AG04450 (cell line): ENCODE measurements at regions not wholly inside any gene's neighbourhood (a gene's known extent, or its start where the extent isn't known, plus 50 kb on each side); places are given as distances from the start of the nearest gene placed in this dataset.

Experiments used
- CTCF ChIA-PET: fragments of 300-600, 350-600 bp; formaldehyde crosslinking; extraction: SDS; loops from one replicate; lab custom pipeline; 2022; ENCODE audit warnings: antibody characterized with exemption, inconsistent platforms; lab: Charles Lee
- POLR2A ChIA-PET: fragments of 350-600 bp; formaldehyde crosslinking; extraction: SDS; loops from one replicate; lab custom pipeline; 2021; ENCODE audit warnings: antibody characterized with exemption, inconsistent platforms; lab: Yijun Ruan, JAX
- DNase-seq: peaks from one replicate; pipeline ENCODE4 v3.0.0-alpha.2; 2011; ENCODE audit warnings: low read depth, low spot score
- H3K27ac ChIP-seq: one replicate; pipeline ENCODE4 v1.5.1; 2012; ENCODE audit warnings: low read depth, low read length, control low read depth
- H3K27me3 ChIP-seq: one replicate; pipeline ENCODE4 v1.6.0; 2012; ENCODE audit warnings: low read length; ENCODE audit not compliant: control insufficient read depth, insufficient read depth
- H3K4me3 ChIP-seq: 2 replicates; pipeline ENCODE4 v1.5.1; 2011; ENCODE audit warnings: mild to moderate bottlenecking, low read depth, low read length, control low read depth
- H3K9me3 ChIP-seq: 2 replicates; pipeline ENCODE4 v1.5.1; 2012; ENCODE audit warnings: low read length; ENCODE audit not compliant: control insufficient read depth, insufficient read depth
- CTCF ChIP-seq: IDR thresholded peaks from 2 replicates; pipeline ENCODE4 v1.5.1; 2011; ENCODE audit warnings: low read depth, low read length, control low read depth, inconsistent platforms

DNA sequence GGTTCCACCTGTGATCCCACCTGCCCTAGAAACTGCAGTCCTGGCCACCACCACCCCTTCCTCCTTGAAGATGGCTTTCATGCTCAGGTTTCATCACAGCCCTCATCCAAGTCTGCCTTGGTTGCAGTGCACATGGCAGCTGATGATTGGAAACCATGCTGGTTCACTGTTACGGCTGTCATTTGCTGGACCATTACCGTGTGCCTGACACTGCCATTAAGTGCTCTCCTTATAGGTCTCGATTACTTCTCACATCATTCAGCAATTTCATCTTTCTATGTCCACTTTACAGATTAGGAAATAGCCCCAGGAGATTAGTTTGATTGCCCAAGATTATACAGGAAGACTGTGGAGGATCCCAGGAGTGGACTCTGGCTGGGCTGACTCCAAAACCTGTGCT is 123.9 kb downstream of the ICE1 start:
- no peak overlapping the region for H3K4me3 ChIP-seq
- ChIA-PET POLR2A (no interaction called here), CTCF (no interaction called here)
- TF ChIP-seq CTCF, result no peak
- H3K9me3 ChIP-seq, result peaks cover 8% of the 10 kb centered on the region
- H3K27ac ChIP-seq, result no peak overlapping the region
- no peaks in the 10 kb centered on the region for H3K27me3 ChIP-seq
- no peak for DNase-seq

DNA sequence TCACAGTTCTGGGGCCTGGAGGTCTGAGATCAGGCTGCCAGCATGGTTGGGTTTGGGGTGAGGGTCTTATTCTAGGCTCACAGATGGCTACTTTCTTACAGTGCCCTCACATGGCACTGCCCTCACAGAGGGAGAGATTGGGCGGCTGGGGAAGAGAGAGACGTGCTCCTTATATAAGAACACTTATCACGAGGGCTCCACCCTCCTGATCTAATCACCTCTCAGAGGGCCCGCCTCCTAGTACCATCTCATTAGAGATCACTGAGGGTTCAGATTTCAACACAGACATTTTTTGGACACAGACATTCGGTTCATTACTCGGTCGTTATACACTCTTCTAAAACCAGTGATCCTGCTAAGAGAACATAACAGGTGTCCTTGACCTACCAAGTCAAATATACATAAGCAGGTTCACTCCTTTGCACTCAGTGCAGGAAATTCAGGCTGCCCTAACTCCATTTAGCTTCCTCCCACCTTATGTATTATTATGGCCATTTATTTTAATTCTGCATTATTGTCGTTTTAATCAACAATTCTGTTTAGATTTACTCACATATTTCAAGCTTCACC is 121.7 kb downstream of the ICE1 start:
- Histone ChIP-seq H3K9me3 (peaks cover 5% of the 10 kb centered on the region; the same call in 1 of the 2 replicates), H3K27ac (no peak overlapping the region), H3K27me3 (no peaks in the 10 kb centered on the region), H3K4me3 (no peak overlapping the region)
- ChIA-PET CTCF (no interaction called here), POLR2A (no interaction called here)
- no peak for TF ChIP-seq CTCF
- DNase-seq, result no peak

DNA sequence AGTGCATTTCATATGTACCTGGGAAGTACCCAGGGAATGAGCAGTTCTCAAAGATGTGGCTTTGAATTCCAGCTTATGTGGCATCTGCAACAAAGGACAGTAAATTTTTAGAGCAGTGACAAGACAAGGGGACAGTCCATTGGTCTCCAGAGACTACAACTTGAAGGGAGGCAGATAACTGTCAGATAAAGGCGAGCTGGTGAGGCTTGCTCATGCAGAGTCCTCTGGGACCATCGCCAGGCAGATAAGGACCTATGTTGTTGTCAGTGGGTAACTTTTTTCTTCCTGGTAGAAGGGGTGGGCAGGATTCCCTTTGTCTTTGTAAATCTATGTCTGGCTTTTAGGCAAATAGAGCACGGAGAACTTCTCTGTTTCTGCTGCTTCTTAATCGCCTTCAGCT is 120.2 kb downstream of the ICE1 start:
- ChIA-PET POLR2A (no interaction called here), CTCF (no interaction called here)
- TF ChIP-seq CTCF, result no peak
- H3K27me3 ChIP-seq, result no peaks in the 10 kb centered on the region
- no peak overlapping the region for H3K27ac ChIP-seq
- no peak overlapping the region for H3K4me3 ChIP-seq
- peaks cover 5% of the 10 kb centered on the region; the same call in 1 of the 2 replicates for H3K9me3 ChIP-seq
- no peak for DNase-seq

- Histone ChIP-seq H3K9me3 (peaks cover 20% of the 10 kb centered on the region), H3K4me3 (no peak overlapping the region), H3K27me3 (no peaks in the 10 kb centered on the region), H3K27ac (no peak overlapping the region)
- TF ChIP-seq CTCF, result no peak
- POLR2A ChIA-PET, result no interaction called here
- no peak for DNase-seq
- CTCF ChIA-PET, result no interaction called here
These were observed 117.6 kb downstream of the ICE1 start for GRCh38 chr5:5540065-5540464.
